ENCODE measurements at regions not wholly inside any gene's neighbourhood (a gene's known extent, or its start where the extent isn't known, plus 50 kb on each side); places are given as distances from the start of the nearest gene placed in this dataset.

DNA sequence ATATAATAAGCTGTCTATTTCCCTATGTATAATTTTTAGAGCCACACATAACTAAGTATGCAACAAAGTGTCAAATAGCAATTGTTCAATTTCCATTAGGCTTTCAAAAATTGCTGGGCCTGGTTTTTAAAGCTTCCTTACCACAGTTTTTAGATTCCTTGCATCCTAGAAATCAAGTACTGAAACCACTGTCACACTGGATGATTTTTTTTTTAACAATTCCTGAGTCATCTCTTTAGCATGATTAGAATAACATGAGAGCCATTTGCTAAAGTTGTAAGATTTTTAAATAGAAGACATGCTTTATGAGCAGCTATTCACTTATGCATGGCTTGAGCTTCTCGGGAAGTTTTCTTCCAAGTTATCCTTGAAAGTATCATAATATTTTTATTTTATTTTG, 319.5 kb upstream of the NXPH2 start:
- Histone ChIP-seq H4K20me1 (ENCODE audit: insufficient read depth) (no peaks in the 10 kb centered on the region), H3K4me3 (IDR thresholded peaks at IDR 0.05; ENCODE audit: insufficient read depth, low read depth, low read length) (no peak overlapping the region), H3K9ac (no peak overlapping the region), H3K4me1 (ENCODE audit: low read depth, poor library complexity, severe bottlenecking) (no peaks in the 10 kb centered on the region), H3K36me3 (ENCODE audit: insufficient read depth) (no peaks in the 10 kb centered on the region), H3K27me3 (ENCODE audit: insufficient read depth, low read depth) (no peaks in the 10 kb centered on the region), H3K4me2 (no peak overlapping the region), H3K79me2 (ENCODE audit: insufficient read depth, low read depth) (no peaks in the 10 kb centered on the region), H3K27ac (no peak overlapping the region), H2AFZ (ENCODE audit: low read depth) (no peak overlapping the region)
- TF ChIP-seq, protein P1, sequence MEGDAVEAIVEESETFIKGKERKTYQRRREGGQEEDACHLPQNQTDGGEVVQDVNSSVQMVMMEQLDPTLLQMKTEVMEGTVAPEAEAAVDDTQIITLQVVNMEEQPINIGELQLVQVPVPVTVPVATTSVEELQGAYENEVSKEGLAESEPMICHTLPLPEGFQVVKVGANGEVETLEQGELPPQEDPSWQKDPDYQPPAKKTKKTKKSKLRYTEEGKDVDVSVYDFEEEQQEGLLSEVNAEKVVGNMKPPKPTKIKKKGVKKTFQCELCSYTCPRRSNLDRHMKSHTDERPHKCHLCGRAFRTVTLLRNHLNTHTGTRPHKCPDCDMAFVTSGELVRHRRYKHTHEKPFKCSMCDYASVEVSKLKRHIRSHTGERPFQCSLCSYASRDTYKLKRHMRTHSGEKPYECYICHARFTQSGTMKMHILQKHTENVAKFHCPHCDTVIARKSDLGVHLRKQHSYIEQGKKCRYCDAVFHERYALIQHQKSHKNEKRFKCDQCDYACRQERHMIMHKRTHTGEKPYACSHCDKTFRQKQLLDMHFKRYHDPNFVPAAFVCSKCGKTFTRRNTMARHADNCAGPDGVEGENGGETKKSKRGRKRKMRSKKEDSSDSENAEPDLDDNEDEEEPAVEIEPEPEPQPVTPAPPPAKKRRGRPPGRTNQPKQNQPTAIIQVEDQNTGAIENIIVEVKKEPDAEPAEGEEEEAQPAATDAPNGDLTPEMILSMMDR (conservative IDR thresholded peaks at IDR 0.05; ENCODE audit: low read depth, low read length): no peak

DNA sequence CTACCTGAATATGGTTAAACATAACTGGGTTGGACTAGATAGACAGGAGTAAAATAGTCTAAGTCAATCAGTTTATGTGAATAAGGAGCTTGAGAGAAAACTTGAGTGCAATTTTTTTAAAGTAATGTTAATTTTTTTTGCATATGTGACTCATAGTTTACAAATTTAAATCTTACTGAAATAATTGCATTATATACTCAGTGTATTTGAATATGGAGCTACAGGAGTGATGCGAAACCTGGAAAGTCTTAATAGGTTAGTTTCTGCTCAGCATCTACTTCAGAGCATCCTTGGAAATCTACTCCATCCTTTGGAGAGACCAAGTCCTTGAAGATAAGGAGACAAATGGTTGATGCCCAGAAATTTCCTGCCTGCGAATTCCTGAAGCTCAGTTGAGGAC, 318.8 kb upstream of the NXPH2 start:
- Histone ChIP-seq H3K36me3 (ENCODE audit: insufficient read depth) (no peaks in the 10 kb centered on the region), H3K27me3 (ENCODE audit: insufficient read depth, low read depth) (no peaks in the 10 kb centered on the region), H3K4me2 (no peak overlapping the region), H3K9ac (no peak overlapping the region), H3K27ac (no peak overlapping the region), H2AFZ (ENCODE audit: low read depth) (no peak overlapping the region), H3K4me3 (IDR thresholded peaks at IDR 0.05; ENCODE audit: insufficient read depth, low read depth, low read length) (no peak overlapping the region), H3K79me2 (ENCODE audit: insufficient read depth, low read depth) (no peaks in the 10 kb centered on the region), H3K4me1 (ENCODE audit: low read depth, poor library complexity, severe bottlenecking) (no peaks in the 10 kb centered on the region), H4K20me1 (ENCODE audit: insufficient read depth) (no peaks in the 10 kb centered on the region)
- TF ChIP-seq, protein P1 (conservative IDR thresholded peaks at IDR 0.05; ENCODE audit: low read depth, low read length): no peak

GRCh38 chr2:139083121-139083520, 302.9 kb upstream of the NXPH2 start:
- Histone ChIP-seq H3K27me3 (ENCODE audit: insufficient read depth, low read depth) (no peaks in the 10 kb centered on the region), H3K4me2 (no peak overlapping the region), H4K20me1 (ENCODE audit: insufficient read depth) (no peaks in the 10 kb centered on the region), H3K4me3 (IDR thresholded peaks at IDR 0.05; ENCODE audit: insufficient read depth, low read depth, low read length) (no peak overlapping the region), H3K27ac (no peak overlapping the region), H3K79me2 (ENCODE audit: insufficient read depth, low read depth) (no peaks in the 10 kb centered on the region), H3K36me3 (ENCODE audit: insufficient read depth) (no peaks in the 10 kb centered on the region), H3K9ac (no peak overlapping the region), H3K4me1 (ENCODE audit: low read depth, poor library complexity, severe bottlenecking) (no peaks in the 10 kb centered on the region), H2AFZ (ENCODE audit: low read depth) (no peak overlapping the region)
- TF ChIP-seq, protein P1 (conservative IDR thresholded peaks at IDR 0.05; ENCODE audit: low read depth, low read length): no peak

DNA sequence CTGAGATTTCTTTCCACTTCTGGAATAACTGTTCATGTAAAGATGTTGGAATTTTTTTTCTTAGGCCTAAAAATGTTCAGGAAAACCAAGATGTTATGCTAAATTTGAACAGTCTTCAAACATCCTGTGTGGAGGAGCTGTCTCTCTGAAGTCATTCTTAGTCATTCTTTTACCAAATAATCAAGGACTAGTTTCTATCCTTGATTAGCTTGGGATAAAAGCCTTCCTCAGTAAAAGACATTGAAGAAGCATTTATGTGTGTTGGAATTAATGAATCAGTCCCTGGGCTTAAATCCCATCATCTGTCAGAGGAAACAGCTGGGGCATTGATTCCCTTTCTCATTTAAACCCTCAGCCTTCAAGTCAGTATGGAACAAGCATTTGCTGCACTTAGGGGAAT, 300.1 kb upstream of the NXPH2 start:
- H3K4me1 ChIP-seq (ENCODE audit: low read depth, poor library complexity, severe bottlenecking): no peaks in the 10 kb centered on the region
- H3K4me3 ChIP-seq (IDR thresholded peaks at IDR 0.05; ENCODE audit: insufficient read depth, low read depth, low read length): no peak overlapping the region
- H4K20me1 ChIP-seq (ENCODE audit: insufficient read depth): no peaks in the 10 kb centered on the region
- no peaks in the 10 kb centered on the region for H3K27me3 ChIP-seq (ENCODE audit: insufficient read depth, low read depth)
- no peak overlapping the region for H3K4me2 ChIP-seq
- no peak overlapping the region for H2AFZ ChIP-seq (ENCODE audit: low read depth)
- H3K36me3 ChIP-seq (ENCODE audit: insufficient read depth): no peaks in the 10 kb centered on the region
- no peak overlapping the region for H3K27ac ChIP-seq
- no peaks in the 10 kb centered on the region for H3K79me2 ChIP-seq (ENCODE audit: insufficient read depth, low read depth)
- TF ChIP-seq, protein P1 (conservative IDR thresholded peaks at IDR 0.05; ENCODE audit: low read depth, low read length): no peak
- H3K9ac ChIP-seq: no peak overlapping the region

DNA sequence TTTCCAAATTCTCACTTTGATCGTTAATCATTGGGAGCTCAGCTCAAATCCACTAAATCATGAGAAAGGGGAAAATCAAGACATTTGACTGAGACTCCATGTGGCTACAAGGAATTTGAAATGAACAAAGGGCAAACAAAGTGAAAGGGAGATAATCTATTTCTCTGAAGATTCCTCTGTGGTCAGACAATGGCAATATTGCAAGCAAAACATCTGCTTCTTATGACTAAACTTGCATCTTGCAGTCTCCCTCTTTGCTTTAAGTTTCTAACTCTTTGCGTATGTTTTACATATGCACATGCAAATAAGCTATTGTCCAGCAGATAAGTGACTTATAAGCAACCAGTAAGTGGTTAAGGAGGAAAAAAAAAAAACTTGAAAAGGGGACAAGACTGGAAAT, 299.1 kb upstream of the NXPH2 start:
- Histone ChIP-seq H3K27ac (no peak overlapping the region), H4K20me1 (ENCODE audit: insufficient read depth) (no peaks in the 10 kb centered on the region), H3K4me1 (ENCODE audit: low read depth, poor library complexity, severe bottlenecking) (no peaks in the 10 kb centered on the region), H3K4me3 (IDR thresholded peaks at IDR 0.05; ENCODE audit: insufficient read depth, low read depth, low read length) (no peak overlapping the region), H3K27me3 (ENCODE audit: insufficient read depth, low read depth) (no peaks in the 10 kb centered on the region), H2AFZ (ENCODE audit: low read depth) (no peak overlapping the region), H3K9ac (no peak overlapping the region), H3K79me2 (ENCODE audit: insufficient read depth, low read depth) (no peaks in the 10 kb centered on the region), H3K4me2 (no peak overlapping the region), H3K36me3 (ENCODE audit: insufficient read depth) (no peaks in the 10 kb centered on the region)
- TF ChIP-seq, protein P1 (conservative IDR thresholded peaks at IDR 0.05; ENCODE audit: low read depth, low read length): no peak
